COR-L47 (cell line): ENCODE measurements at regions not wholly inside any gene's neighbourhood (a gene's known extent, or its start where the extent isn't known, plus 50 kb on each side); places are given as distances from the start of the nearest gene placed in this dataset.
"Not testable (repeated sequence)": the region's sequence is repeated elsewhere in the genome, so short reads cannot be mapped to it uniquely, and the experiment has no call there.

Experiments
- DNase-seq: peaks from one replicate; lab custom pipeline; 2025; lab: John Stamatoyannopoulos, UW

DNA sequence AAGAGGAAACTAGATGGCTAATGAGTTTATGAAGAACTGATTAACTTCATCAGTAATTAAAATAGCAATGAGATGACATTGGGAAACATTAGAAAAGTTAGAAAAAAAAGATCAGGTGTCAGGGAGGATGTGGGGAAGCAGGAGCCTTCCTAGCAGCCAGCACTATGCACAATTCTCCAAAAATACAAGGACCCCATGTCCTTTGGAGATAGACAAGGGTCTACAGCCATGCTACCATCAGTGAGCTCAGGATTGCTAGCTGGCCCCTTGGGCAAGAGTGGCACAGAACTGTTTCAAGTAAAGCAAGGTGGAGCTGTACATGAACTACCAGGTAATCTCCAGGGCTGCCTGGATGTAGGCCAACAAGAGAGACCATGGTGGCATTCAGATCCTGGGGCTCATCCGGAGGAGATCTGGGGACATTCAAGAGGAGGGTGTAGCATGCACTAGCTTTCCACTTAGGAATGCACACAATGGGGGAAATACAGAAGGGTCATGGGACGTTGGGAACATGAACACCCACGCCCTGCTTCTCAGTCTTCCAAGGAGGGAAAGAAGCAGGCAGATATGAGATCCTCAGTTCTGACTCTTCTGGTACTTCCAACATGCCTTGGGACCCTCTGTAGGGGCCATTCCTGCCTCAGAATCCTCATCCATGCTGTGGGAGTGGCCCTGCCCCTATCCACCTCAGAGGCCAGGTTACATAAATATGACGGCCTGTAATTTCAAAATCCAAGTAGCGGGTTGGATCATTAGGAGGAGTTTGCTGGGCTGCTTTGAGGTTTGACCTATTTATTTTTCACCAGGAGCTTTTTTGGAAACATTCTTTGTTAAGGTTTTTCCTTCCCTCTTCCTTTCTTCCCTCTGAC lies 82.2 kb upstream of the HABP2 start:
- DNase-seq = no peak

DNA sequence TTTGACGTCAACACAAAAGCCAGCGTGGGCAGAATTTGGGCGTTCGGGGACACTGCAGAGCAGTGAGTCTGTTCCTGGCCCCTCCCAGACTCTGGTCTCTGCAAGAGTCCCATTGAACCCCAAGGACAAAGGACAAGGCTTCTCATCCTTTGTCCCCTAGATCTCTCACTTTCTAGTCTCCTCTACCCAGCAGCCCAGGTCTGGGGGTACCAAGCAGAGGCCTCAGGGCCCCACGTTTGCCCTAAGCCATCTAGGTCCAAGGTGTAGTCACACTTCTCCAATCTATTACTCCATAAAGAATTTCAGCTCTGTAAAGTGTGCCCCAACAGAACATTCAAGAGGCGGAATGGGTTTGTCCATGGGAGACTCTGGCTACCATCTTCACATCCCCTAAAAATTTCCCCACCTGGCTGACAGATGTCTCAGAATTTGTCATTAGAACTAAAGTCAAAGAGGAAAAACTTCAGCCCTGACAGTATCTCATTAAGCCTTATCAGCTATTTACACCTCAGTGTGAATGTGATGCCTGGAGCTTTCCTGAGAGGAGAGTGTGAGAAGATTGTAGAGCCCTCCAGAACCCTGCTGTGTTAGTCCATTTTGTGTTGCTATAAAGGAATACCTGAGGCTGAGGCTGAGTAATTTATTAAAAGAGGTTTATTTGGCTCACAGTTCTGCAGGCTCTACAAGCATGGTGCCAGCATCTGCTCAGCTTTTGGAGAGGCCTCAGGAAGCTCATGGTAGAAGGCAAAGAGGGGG lies 81.4 kb upstream of the HABP2 start:
- DNase-seq = no peak

DNA sequence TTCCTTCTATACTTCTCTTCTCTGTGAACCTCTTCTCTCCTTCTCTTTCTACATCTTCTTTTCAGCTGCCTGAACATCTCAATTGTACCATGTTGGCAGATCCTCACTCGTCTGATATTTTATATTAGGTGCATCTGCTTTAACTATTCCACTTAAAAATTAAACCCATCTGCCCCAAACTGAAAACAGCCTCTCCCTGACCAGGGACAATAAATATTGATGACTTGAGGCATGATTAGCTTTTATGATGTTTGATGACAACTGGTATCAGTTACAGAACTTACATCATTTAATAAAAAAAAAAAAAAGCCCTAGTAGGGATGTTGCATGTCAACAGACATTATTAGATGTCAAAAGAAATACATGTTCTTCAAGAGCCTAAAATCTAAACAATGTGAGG lies 79.8 kb upstream of the HABP2 start:
- no peak for DNase-seq

DNA sequence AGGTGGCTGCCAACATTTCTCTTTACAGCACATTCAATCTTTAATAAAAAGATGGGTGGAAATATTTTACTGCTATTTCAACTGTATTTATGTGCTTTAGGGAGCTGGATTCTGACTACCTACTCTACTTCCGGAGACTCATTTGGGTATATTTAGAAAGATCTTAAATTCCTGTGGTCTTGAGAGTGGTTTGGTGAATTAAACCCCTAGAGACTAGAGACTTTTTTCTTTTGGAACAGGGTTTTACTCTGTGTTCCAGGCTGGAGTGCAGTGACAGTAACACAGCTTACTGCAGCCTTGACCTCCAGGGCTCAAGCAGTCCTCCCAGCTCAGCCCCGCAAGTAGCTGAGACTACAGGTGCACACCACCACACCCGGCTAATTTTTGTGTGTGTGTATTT lies 79.0 kb upstream of the HABP2 start:
- no peak for DNase-seq

DNA sequence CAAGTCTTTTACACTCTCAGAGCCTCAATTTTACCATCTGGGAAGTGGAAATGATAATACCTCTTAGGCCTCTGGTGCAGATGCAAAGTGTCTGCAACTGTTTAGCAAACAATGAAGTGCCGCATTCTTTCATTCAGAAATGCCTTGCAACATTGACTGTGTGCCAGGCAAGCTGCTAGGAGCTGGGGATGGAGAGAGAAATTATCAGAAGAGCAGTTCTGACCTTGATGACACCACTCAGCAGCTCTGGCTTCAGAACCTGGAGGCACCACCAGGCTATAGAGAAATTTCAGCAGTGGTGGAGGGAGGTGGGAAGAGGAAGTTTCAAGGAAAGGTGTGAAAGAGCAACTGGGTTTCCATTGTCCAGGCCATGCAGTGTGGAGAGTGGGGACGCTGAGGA lies 78.1 kb upstream of the HABP2 start:
- DNase-seq = no peak

DNA sequence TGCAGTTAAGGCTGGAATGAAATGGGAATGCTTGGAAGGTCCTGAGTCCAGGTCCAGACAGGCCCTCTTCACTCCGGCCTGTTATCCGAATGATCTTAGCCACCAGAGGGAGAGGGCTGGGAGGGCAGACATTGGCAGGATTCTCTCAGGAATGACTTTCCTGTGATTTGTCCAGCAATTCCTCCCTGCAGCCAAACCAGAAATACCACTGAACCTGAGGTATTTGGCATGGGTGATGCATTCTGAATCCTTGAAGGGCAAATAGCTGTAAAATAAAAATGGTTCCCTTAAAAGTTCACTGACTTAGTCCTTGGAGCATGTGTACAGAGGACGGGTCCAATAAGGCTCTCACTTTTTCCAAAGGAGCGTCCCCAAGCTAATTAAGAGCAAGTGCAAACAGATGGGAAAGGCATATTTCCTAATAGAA lies 77.5 kb upstream of the HABP2 start:
- DNase-seq = no peak

DNA sequence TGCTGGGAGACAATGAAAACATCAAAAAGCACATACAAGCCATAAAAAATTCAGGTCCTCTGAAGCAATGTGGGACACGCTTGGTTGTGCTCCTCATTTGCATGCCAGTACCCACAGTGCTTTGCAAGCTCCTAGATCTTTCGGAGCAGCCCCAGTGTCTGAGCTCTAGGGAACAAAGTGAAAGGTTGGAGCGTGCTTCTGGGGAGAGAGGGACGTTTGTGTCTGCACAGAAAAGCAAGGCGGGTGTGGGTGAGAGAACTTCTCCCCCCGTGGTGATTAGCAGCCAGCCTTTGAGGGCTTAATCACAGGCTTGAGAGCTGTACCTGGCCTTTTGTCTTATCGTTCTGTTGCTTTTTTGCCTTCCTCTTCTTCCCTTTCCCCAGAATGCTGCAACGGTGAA lies 76.7 kb upstream of the HABP2 start:
- DNase-seq = no peak

DNA sequence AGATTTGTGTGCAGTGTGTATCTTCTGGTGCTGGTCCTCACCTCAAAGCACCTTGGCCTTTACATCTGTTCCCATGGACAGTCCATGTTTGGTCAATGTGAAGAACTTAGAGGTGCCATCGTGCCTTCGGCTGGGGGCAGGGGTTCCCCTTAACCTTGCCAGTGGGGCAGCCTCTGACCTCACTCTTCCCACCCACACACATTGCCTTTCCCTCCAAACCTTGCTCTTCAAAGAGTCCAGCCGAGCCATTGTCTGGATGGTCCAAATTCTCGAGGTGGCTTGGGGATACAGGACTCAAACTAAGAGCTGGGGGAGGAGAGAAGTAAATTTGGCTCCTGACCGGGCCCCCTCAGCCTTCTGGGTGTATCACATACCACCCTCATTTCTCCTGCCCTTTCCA lies 76.2 kb upstream of the HABP2 start:
- no peak for DNase-seq

DNA sequence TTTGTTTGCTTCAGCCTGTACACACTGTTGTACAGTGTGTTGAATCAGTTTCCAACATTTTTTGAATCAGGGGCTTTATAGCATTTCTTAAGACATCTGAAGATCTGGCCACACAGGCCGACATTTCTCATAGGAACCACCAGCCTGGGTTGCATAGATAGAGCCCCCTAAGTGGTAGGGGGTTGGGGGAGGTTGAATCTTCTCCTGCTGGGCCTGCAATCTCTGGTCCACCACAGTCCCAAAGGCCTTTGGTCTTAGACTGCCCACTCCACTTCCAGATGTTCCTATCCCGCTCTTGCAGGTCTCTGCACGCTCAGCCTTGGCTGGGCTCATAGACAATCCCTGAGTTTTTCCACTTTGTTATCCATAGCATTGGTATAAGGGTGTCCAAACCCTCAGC lies 75.4 kb upstream of the HABP2 start:
- no peak for DNase-seq

DNA sequence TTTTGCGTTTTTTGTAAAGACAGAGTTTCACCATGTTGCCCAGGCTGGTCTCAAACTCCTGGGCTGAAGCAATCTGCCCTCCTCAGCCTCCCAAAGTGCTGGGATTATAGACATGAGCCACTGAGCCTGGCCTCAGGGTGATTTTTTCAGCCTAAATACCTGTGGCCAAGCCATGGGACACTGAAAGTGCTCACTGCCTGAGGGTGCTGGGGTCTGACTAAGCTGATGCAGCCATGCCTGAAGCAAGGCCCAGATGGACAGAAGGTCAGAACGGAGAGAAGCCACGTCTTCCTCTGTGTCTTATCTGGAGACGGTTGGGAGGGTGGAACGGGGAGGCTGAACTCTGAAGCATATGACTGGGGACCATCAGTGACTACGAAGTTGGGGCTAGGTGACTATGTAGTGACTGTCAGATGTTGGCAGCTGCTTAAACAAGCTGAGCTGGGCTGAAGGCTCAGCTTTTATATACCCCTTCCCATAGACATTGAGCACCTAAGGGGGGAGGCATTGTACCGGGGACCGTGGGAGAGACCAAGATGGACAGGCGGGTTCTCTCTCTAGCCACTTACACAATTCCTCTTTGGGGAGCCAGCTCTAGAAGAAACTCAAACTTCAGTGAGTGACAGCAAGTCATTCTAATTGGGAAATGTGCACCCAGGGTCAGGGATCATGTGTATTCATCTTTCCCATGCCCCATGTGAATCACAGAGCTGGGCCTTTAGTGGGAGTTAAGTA lies 73.3 kb upstream of the HABP2 start:
- no peak for DNase-seq

DNA sequence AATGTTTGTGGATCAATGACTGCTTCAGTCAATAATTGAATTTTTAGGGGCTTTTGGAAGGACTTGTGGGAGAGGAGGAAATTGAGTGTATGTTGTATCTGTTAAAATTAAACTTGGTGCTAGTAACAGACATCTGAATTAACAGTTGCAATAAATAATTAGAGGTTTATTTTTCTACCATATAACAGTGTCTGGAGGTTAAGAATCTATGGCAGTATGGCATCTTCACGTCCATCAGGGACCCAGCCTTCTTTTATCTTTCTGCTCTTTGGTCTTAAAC lies 72.8 kb upstream of the HABP2 start:
- no peak for DNase-seq

DNA sequence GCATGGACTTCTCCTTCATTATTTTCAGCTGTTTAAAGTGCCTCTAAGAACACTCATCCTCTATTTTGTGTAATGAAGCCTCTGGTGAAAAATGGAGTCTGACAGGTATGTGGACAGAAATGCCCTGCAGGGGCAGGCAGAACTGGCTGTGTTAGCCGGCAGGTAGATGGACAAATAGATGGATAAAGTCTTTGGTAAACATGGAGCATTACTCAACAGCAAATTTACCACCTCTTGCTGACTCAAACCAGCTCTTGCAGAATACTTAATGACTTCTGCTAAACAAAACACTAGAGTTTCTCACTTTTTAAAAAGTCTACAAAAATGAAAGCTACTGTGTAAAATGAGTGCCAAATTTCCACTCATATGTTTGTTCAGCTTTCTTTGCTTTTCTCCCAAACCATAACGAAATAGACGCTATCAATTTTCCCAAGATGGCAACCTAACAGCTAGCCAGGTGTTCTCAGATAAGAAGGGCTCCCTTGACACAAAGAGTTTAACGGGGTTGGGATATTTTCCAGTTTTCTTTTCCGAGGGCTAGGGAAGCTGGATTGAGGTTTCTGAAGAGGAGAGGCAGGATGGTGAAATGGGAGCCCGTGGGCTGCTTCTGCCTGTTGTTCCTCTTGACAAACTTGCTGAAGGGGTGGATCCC lies 71.9 kb upstream of the HABP2 start:
- DNase-seq = no peak

DNA sequence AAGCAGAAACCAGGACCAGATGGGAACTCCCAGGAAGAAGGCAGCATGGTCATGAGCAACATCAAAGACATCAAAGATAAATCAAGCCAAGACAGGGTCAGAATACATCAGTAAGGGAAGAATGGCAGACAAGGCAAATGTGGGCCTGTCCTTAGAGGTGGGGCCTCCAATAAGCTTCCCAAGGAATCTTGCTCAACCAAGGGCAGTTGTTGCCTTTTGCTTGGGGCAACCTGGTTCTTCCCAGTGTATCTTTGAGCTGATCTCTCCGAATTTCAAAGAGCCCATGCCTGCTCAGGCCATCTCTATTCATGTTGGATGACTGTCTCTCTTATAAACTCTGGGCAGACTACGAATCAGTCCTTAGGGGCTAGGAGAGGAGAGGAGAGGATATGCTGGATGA lies 68.4 kb upstream of the HABP2 start:
- no peak for DNase-seq

DNA sequence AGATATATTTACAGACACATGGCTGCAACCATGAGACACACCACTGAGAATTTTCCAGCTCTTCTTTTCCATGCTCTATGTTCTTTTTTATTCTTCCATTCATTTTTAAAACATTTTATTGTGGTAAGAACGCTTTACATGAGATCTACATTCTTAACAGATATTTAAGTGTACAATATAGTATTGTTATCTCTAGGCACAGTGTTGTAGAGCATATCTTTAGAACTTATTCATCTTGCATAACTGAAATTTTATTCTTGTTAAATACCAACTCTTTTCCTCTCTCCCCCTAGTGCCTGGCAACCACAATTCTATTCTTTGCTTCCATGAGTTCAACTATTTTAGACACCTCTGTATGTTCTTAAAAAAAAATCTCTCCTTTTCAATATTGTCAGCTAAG lies 67.1 kb upstream of the HABP2 start:
- DNase-seq = no peak

DNA sequence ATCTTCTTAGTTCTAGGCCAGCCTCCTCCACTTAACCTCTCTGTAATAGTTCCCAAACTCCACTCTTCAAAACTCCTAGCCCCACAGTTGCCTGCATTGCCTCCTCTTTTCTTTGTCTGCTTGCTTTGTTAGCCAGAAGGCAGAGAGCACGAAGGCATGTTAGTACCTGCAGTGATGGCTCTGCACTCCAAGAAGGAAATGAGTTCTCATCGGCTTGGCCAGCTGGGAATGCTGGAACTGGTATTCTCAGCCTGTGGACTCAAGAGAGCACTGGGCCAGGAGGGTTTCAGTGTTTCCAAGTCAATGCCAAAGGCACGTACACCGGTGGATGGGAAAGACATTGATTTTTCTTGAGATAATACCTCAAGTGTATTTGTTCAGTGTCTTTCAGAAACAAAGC lies 66.3 kb upstream of the HABP2 start:
- no peak for DNase-seq

DNA sequence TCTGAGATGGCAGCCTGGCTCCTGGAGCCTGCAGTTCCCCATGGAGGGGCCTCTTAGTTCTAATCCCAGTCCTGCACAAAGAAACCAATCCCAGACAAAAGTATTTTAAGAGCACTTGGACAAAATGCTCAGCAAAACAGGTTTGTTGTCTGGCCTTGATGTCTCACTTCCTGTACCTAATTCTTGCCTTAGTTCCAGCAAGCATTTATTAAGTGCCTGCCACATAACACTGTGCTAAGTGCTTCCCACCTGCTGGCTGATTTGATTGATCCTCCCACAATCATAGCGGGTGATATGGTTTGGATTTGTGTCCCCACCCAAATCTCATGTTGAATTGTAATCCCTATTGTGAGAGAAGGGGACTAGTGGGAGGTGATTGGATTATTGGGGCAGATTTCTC lies 65.7 kb upstream of the HABP2 start:
- DNase-seq = no peak

DNA sequence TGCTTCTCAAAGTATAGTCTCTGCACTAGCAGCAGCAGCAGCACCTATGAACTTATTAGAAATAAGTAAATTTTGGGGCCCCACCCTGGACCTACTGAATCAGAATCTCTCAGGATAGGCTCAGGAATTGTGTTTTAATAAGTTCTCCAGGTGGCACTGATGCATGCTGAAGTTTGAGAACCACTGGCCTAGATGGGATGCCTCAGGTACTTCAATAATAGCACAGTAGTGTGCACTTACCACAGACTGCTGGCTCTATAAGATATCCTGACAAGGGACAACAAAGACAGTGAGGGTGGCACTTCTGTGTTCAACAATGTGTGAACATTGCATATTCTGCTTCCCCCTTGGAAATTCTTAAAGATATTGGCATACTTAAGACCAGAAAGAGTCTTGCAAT lies 64.7 kb upstream of the HABP2 start:
- DNase-seq = no peak

DNA sequence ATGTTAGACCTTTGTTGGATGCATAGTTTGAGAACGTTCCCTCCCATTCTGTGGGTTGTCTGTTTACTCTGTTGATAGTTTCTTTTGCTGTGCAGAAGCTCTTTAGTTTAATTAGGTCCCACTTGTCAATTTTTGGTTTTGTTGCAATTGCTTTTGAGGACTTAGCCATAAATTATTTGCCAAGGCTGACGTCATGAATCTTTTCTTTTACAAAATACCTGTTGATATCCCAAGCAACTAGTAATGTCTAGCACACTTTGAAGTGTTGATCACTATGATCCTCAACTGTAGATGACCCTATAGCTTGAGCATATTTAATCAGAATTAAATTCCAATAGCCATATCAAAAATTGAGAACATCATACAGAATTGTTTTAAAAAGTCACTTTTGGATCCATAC lies 63.3 kb upstream of the HABP2 start:
- DNase-seq = not testable (repeated sequence)

DNA sequence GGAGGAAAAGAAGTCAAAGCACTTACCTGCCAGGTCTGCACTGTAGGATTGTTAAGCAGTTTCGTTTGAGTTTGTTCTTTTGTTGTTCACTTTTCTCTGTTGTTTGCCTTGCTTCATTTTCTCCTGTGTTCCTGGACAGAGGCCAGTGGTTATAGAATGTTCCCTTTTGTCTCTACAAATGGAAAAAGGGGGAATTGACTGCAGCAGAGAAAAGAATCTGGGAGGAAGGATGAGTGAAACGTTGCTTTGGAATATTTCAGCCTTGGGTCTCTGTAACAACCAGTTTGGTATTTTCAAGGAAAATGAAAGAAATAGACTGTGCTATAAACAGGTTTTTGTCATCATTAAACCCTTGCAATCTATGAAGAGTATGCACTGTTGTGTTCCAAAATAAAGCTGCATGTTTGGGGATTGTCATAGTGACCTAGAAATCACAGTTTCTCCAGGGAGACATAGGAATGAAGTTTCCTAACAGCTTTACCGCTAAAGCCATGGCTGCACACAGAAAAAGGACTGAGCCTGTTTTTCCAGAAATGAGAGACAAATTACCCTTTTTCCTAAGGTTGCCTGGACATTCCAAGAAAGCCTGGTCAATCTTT lies 60.8 kb upstream of the HABP2 start:
- DNase-seq = no peak

DNA sequence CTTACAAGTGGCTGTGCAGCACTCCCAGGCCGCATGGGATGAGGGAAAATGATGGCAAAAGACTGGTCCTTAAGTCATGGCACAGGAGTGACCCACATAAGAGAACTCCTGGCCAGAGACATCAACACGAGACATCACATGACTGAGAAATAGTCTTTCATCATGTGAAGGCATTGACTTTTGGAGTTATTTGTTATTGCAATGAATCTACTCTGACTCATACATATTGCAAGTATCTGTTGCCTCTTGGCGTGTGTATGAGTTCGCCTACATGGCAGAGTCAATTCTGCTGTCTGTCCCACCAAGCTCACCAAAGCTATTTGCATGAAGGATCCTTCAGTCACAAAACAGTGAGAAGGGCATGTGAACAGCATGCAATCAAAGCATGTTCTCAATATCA lies 59.7 kb upstream of the HABP2 start:
- no peak for DNase-seq

DNA sequence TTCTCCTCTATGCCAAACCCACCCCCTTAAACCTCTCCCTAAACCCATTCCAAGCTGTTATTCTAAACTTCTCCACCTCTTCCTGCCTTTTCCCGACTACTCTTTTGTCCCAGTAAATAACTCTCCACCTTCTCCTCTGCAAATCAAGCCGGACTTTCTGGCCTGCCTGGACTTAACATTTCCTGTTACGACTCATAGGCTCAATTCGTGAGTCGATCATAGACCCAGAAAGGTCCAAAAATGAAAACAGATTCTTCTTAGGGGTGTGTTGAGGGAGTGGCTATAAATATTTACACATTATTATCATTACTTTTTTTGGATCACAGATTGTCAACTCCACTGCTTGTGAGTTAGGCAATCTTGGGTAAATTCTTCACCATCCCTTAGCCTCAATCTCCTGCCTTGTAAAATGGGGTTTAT lies 59.0 kb upstream of the HABP2 start:
- no peak for DNase-seq

DNA sequence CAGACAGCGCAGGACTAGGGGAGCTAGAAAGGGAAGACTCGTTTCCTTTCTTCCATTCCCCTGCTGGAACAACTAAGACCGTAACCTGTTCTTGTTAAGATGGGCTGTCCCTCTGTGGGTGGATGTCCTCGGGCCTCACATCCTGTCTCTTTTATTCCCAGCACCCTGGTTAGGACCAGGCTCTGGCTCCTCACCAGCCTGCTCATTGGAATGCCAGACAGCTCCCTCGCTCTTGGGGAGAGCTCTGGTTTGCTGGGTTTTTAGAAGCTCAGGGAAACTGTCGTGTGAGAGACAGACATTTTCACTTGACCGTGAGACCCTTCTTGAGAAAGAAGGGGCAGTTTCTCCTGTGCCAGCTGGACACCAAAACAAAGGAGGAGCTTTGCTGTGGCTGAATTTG lies 58.1 kb upstream of the HABP2 start:
- no peak for DNase-seq
